SK-N-SH (cell line): ENCODE measurements at regions not wholly inside any gene's neighbourhood (a gene's known extent, or its start where the extent isn't known, plus 50 kb on each side); places are given as distances from the start of the nearest gene placed in this dataset.

ENCODE experiments used
- CTCF ChIP-seq: fragments of 200-600 bp; sonication (generic); IDR thresholded peaks from 2 replicates; pipeline ENCODE4 v1.6.1; 2017; ENCODE audit warnings: antibody characterized with exemption, mild to moderate bottlenecking, moderate library complexity
- FOXM1 ChIP-seq: IDR thresholded peaks from 2 replicates; pipeline ENCODE4 v1.4.0; 2012; ENCODE audit warnings: low read depth, mild to moderate bottlenecking
- POLR2AphosphoS5 ChIP-seq: IDR thresholded peaks from 2 replicates; pipeline ENCODE4 v1.6.1; 2012; ENCODE audit warnings: low read depth, low read length
- REST ChIP-seq: IDR thresholded peaks from 2 replicates; pipeline ENCODE4 v1.6.1; 2012; ENCODE audit warnings: mild to moderate bottlenecking, low read depth, low read length, moderate library complexity
- TAF1 ChIP-seq: IDR thresholded peaks from 2 replicates; pipeline ENCODE4 v1.6.1; 2012; ENCODE audit warnings: low read depth, mild to moderate bottlenecking, low read length, moderate library complexity, borderline replicate concordance
- YY1 ChIP-seq: IDR thresholded peaks from 2 replicates; pipeline ENCODE4 v1.4.0; 2012; ENCODE audit warnings: low read depth, mild to moderate bottlenecking

- no peak for TF ChIP-seq CTCF
- no peak for TF ChIP-seq TAF1
- TF ChIP-seq FOXM1: no peak
- no peak for TF ChIP-seq YY1
- TF ChIP-seq POLR2AphosphoS5: no peak
- no peak for TF ChIP-seq REST
Observed at GRCh38 chr5:36403632-36404311, 102.1 kb upstream of the RANBP3L start.
